ENCODE measurements at regions not wholly inside any gene's neighbourhood (a gene's known extent, or its start where the extent isn't known, plus 50 kb on each side); places are given as distances from the start of the nearest gene placed in this dataset.

GRCh38 chr11:82557274-82557673, 176.4 kb downstream of the FAM181B start:
- TF ChIP-seq CTCF (IDR thresholded peaks at IDR 0.05): no peak
- TF ChIP-seq POLR2A (IDR thresholded peaks at IDR 0.05): no peak
